22Rv1 (cell line): ENCODE measurements at regions not wholly inside any gene's neighbourhood (a gene's known extent, or its start where the extent isn't known, plus 50 kb on each side); places are given as distances from the start of the nearest gene placed in this dataset.

Experiments
- H3K27ac ChIP-seq: fragments of 450-650 bp; 2 replicates; pipeline ENCODE4 v1.5.1; 2017
- CTCF ChIP-seq: fragments of 450-650 bp; IDR thresholded peaks from 2 replicates; pipeline ENCODE4 v1.5.1; 2017; ENCODE audit warnings: mild to moderate bottlenecking
- ZFX ChIP-seq: fragments of 450-650 bp; IDR thresholded peaks from 2 replicates; pipeline ENCODE4 v1.6.1; 2017; ENCODE audit warnings: antibody characterized with exemption, borderline replicate concordance

GRCh38 chr11:34564406-34564805, 50.8 kb upstream of the ELF5 start:
- no peak for TF ChIP-seq CTCF
- no peak for TF ChIP-seq ZFX
- no peak overlapping the region for H3K27ac ChIP-seq

- H3K27ac ChIP-seq, result no peak overlapping the region
- TF ChIP-seq ZFX, result no peak
- no peak for TF ChIP-seq CTCF
Measured at GRCh38 chr11:34564807-34565241, 51.2 kb upstream of the ELF5 start.

GRCh38 chr11:34565417-34566207, 52.0 kb upstream of the ELF5 start:
- no peak overlapping the region for H3K27ac ChIP-seq
- TF ChIP-seq ZFX (no peak), CTCF (peak; percentile 71)

GRCh38 chr11:34566208-34566551, 52.6 kb upstream of the ELF5 start:
- TF ChIP-seq CTCF, result no peak
- TF ChIP-seq ZFX, result no peak
- no peak overlapping the region for H3K27ac ChIP-seq

- no peak overlapping the region for H3K27ac ChIP-seq
- no peak for TF ChIP-seq ZFX
- no peak for TF ChIP-seq CTCF
Measured at GRCh38 chr11:34566736-34567135, 53.1 kb upstream of the ELF5 start.

- TF ChIP-seq ZFX, result no peak
- no peak for TF ChIP-seq CTCF
- H3K27ac ChIP-seq, result no peak overlapping the region
Measured at GRCh38 chr11:34567733-34568132, 53.2 kb upstream of the EHF start.

GRCh38 chr11:34570584-34570983, 50.3 kb upstream of the EHF start:
- H3K27ac ChIP-seq, result no peak overlapping the region
- TF ChIP-seq ZFX, result no peak
- TF ChIP-seq CTCF, result no peak
